NCI-H1436 (cell line): ENCODE measurements at regions not wholly inside any gene's neighbourhood (a gene's known extent, or its start where the extent isn't known, plus 50 kb on each side); places are given as distances from the start of the nearest gene placed in this dataset.
A peak's percentile ranks its signal among the peaks of the same experiment; 100 is the strongest.
"Not testable (repeated sequence)": the region's sequence is repeated elsewhere in the genome, so short reads cannot be mapped to it uniquely, and the experiment has no call there.

Source experiments
- DNase-seq: peaks from one replicate; lab custom pipeline; 2025; lab: John Stamatoyannopoulos, UW

GRCh38 chr3:90069748-90070147 lies 962.3 kb downstream of the EPHA3 start:
- no peak for DNase-seq

- DNase-seq, result no peak
Measured at GRCh38 chr3:90076136-90076535, 968.7 kb downstream of the EPHA3 start.

GRCh38 chr3:90080988-90081387 lies 973.6 kb downstream of the EPHA3 start:
- DNase-seq, result no peak

- DNase-seq, result not testable (repeated sequence)
Measured at GRCh38 chr3:90086297-90086696, 978.9 kb downstream of the EPHA3 start.

GRCh38 chr3:90087703-90088102 lies 980.3 kb downstream of the EPHA3 start:
- no peak for DNase-seq

- DNase-seq, result peak; percentile 11
Measured at GRCh38 chr3:90091549-90091948, 984.1 kb downstream of the EPHA3 start.

GRCh38 chr3:90092994-90093393 lies 985.6 kb downstream of the EPHA3 start:
- DNase-seq, result no peak

GRCh38 chr3:90095811-90096210 lies 988.4 kb downstream of the EPHA3 start:
- DNase-seq, result no peak

GRCh38 chr3:90099493-90099892 lies 992.1 kb downstream of the EPHA3 start:
- DNase-seq, result no peak

- no peak for DNase-seq
Measured at GRCh38 chr3:90102146-90102545, 994.7 kb downstream of the EPHA3 start.

- no peak for DNase-seq
Measured at GRCh38 chr3:90121326-90121725, 1013.9 kb downstream of the EPHA3 start.

GRCh38 chr3:90128391-90128790 lies 1021.0 kb downstream of the EPHA3 start:
- DNase-seq, result no peak

- no peak for DNase-seq
Measured at GRCh38 chr3:90129730-90130129, 1022.3 kb downstream of the EPHA3 start.

- no peak for DNase-seq
Measured at GRCh38 chr3:90132197-90132596, 1024.8 kb downstream of the EPHA3 start.

- no peak for DNase-seq
Measured at GRCh38 chr3:90134090-90134489, 1026.7 kb downstream of the EPHA3 start.

- DNase-seq, result no peak
Measured at GRCh38 chr3:90136456-90137191, 1029.2 kb downstream of the EPHA3 start.

- no peak for DNase-seq
Measured at GRCh38 chr3:90145094-90145860, 1037.9 kb downstream of the EPHA3 start.

- no peak for DNase-seq
Measured at GRCh38 chr3:90180096-90180495, 1072.7 kb downstream of the EPHA3 start.

GRCh38 chr3:90180543-90180942 lies 1073.1 kb downstream of the EPHA3 start:
- no peak for DNase-seq

- DNase-seq, result not testable (repeated sequence)
Measured at GRCh38 chr3:90182291-90182976, 1075.0 kb downstream of the EPHA3 start.

GRCh38 chr3:90184861-90185260 lies 1077.4 kb downstream of the EPHA3 start:
- DNase-seq, result no peak

GRCh38 chr3:90197383-90197782 lies 1090.0 kb downstream of the EPHA3 start:
- not testable (repeated sequence) for DNase-seq

GRCh38 chr3:90202931-90203330 lies 1095.5 kb downstream of the EPHA3 start:
- not testable (repeated sequence) for DNase-seq
